GM21825 (cell line): ENCODE measurements at regions not wholly inside any gene's neighbourhood (a gene's known extent, or its start where the extent isn't known, plus 50 kb on each side); places are given as distances from the start of the nearest gene placed in this dataset.

Experiments
- ATAC-seq: cut with Tn5 transposase; IDR thresholded peaks from one replicate; pipeline ENCODE4 v1.9.1; 2021; ENCODE audit warnings: mild to moderate bottlenecking, moderate library complexity; ENCODE audit not compliant: unreplicated experiment

GRCh38 chr2:236671896-236672562 is 102.4 kb downstream of the ACKR3 start:
- no peak for ATAC-seq

- ATAC-seq = no peak
These were observed 103.0 kb downstream of the ACKR3 start for GRCh38 chr2:236672606-236673005.

DNA sequence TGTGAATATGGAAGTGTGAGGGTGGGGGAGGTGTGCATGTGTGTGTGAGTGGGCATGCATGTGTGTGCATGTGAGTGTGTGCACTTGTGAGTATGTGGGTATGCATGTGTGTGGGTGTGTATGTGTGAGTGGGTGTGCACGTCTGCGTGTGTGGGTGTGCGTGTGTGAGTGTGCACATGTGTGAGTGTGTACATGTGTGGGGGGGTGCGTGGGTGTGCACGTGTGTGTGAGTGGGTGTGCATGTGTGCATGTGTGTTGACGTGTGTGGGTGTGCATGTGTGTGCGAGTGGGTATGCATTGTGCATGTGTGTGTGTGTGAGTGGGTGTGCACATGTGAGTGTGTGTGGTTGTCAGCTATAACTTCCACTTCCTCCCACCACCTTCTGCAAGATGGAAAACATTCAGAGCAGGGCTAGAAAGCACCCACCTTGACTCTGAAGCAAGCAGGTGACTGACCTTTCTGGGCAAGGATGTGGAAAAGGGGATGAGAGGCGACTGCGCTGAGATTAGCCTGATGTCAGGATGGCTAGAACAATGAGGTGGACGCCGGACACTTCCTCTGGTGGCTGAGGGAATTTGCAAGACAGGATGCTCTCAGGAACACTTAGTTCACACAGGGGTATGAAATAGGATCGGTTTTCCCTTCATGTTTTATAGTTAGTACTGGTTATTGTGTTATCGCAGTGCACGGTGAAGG is 103.6 kb downstream of the ACKR3 start:
- ATAC-seq = no peak

- ATAC-seq = no peak
These were observed 104.2 kb downstream of the ACKR3 start for GRCh38 chr2:236673823-236674185.

DNA sequence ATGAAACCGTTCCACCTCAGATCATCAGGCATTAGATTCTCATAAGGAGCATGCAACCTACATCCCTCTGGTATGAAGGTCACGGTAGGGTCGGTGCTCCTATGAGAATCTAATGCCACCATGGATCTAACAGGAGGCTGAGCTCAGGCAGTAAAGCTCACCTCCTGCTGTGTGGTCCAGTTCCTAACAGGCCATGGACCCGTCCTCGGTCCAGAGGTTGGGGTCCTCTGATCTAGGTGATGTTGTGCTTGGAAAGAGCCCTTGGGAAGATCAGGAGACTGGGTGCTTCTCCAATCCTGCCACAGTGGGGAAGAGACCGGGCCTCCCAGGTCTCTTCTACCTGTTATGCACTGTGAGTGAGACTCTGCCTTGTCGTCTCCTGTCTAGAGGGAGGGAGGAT is 104.6 kb downstream of the ACKR3 start:
- no peak for ATAC-seq

GRCh38 chr2:236674646-236675045 is 105.0 kb downstream of the ACKR3 start:
- ATAC-seq = no peak

DNA sequence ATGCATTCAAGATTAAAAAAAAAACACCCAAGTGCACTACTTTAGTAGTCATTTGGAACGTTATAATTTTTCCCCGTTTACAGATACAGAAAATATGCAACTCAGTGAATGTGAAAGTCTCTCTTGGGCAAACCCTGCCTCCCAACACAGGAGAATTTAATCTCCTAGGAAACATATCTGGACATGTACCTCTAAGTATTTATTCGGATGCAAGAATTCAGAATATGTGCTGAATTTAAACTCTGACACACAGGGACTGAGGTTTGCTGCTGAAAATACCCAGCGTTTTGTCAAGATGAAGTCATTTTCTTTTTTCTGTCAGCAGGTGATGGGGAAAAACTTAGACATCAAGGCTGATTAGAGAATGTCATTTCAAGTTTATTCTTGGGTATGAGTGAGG is 105.4 kb downstream of the ACKR3 start:
- no peak for ATAC-seq

GRCh38 chr2:236675526-236675925 is 105.9 kb downstream of the ACKR3 start:
- no peak for ATAC-seq

- ATAC-seq = no peak
These were observed 106.7 kb downstream of the ACKR3 start for GRCh38 chr2:236676136-236676873.

GRCh38 chr2:236677368-236677767 is 107.7 kb downstream of the ACKR3 start:
- ATAC-seq = no peak

DNA sequence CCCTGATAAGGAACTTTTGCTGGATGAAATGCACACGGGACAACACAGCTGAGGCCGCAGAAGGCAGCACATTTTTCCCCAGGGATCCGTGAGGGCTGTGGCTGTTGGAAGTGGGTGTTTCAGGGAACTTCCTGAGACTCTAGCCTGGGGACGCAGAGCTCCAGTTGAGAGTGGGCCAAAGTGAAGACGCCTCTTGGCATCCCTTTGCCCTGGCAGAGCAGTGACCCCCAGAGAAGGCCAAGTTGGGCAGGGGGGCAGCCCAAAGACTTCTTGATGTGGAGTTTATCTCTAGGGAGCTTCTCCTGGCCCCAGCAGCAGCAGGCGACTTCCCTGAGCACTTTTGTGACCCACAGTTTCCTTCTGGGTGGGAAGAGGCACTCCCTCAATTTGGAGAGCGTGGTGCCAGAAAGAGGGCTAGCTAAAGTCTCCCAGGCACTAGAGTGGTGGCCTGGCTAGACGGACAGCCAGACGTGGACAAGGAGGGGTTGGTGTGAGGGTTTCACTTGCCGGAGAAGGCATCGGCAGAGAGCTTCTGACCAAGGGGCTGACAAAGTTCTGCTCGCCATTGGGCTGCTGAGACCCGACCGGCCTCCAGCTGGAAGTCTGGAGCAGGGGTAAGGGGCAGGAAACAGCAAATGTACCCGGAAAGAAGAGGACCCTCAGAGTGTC is 108.8 kb downstream of the ACKR3 start:
- ATAC-seq = no peak

DNA sequence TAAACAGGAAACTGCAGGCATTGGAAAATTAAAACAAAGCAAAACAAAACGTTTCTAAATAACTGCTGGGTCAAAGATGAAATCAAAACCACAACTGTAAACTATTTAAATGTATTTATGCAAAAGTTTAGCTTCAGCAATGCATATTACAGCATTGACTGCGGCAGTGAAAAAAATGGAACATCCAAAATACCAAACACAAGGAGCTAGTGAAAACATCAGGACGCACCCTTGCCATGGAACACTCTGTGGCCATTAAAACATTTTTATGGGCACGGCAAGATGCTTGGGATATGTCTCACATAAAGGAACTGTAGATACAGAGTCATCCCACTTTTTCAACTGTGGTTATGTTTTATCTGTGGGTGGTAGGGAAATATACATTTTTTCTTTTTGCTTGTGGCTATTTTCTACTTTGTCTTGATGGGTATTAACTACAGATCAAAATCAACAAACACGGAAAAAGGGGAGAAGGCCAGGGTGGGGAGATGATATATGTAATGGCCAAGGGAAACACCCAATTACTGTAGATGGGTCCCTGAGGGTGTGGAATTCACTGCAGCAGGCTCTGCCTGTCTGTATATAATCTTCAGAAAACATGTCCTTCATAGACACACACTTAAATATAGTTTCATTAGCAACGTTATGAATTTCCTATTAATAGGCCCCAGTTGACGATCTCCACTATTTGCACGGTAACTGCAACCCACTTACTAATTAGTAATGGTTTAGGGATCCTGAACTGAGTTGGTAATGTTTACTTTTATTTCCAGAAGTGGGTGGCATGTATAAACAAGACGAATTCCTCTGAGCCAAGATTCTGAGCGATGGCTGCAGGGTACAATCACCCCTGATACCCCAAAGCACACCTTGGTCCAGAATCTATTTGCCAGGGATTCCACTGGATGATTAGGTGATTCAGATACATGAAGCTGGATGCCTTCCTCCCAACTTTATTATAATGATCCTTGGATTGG is 110.5 kb downstream of the ACKR3 start:
- ATAC-seq = no peak

DNA sequence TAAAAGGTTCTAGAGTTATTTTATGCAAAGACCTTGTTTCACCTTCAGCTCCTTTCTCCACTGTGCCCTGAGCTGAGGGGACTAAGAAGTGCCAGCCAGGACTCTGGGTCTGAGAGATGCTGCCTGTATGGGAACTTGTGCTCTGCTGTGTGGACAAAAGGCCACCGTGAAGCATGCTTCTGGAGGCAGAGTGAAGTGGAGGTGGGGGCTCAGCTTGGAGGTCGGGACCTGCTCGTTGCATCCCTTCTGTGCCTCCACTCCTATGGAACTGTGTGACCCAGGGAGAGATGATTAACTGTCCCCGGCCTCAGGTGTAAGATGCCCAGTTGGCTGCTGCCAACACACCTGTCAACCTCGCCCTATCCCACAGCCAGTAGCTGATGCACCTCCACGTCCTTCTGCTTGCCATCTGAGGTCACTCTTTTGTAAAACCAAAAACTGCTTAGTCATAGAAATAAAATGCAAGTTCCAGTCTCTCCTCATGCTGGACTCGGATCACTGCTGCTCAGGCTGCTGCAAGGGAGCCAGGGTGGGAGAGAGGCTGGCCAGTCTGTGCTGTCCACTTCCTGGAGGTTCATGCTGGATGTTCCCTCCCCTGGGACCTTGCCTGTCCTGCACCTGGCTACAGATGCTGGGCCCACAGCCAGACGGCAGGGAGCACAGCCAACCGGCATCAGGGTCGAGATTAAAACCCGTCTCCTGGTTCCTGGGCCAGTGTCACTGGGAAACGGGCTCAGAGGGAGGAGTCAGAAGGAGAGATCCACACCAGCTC is 113.2 kb downstream of the ACKR3 start:
- no peak for ATAC-seq

GRCh38 chr2:236684504-236685256 is 115.1 kb downstream of the ACKR3 start:
- ATAC-seq = no peak

- ATAC-seq = no peak
These were observed 115.7 kb downstream of the ACKR3 start for GRCh38 chr2:236685361-236685760.

- no peak for ATAC-seq
These were observed 116.4 kb downstream of the ACKR3 start for GRCh38 chr2:236685979-236686520.

DNA sequence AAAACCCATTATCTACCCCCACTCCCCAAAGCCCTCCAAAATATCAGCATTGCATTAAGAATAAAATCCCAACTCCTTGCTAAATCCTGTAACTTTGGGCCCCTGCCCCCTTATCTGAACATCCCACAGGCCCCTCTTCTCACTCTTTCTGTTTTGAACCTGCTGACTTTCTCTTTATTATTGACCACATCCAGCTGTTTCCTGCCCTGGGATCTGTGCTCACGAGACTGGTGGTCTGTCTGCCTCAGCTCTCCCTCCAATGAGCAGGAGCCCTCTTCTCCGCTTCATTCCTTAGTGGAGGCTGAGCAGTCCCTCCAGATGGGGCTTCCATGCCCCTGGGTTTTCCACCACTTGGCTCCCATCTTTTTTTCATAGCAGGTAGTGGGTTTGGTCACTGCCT is 116.9 kb downstream of the ACKR3 start:
- ATAC-seq = no peak

GRCh38 chr2:236687296-236687965 is 117.8 kb downstream of the ACKR3 start:
- ATAC-seq = no peak
